Gastrocnemius medialis (tissue), 4 donors: ENCODE measurements at regions not wholly inside any gene's neighbourhood (a gene's known extent, or its start where the extent isn't known, plus 50 kb on each side); places are given as distances from the start of the nearest gene placed in this dataset.

ENCODE experiments used
- ATAC-seq, 2 donors: fragments of 150-250 bp; one replicate each; pipeline ENCODE4 v1.9.1; 2016
- DNase-seq, 2 donors: peaks; one replicate each; pipeline ENCODE4 v3.0.0-alpha.2; 2019
- H3K27ac ChIP-seq, 4 donors: fragments of 200-600 bp; sonication (generic); 1 replicate in 1 of 4; 2 replicates in 3 of 4; pipeline ENCODE4 v1.5.1; 2016 to 2018; ENCODE audit warnings: mild to moderate bottlenecking in 2 of 4, moderate library complexity in 1 of 4
- H3K27me3 ChIP-seq, 3 donors: fragments of 200-600 bp; sonication (generic) in 2 of 3; 1 replicate in 1 of 3; 2 replicates in 2 of 3; pipeline versions ENCODE4 v1.5.1 to v1.6.0; 2016 to 2019; ENCODE audit warnings: mild to moderate bottlenecking in 1 of 3, moderate library complexity in 1 of 3
- H3K36me3 ChIP-seq, 2 donors: fragments of 200-600 bp; sonication (generic) in 1 of 2; one replicate each; pipeline ENCODE4 v1.5.1; 2017 to 2018
- H3K4me1 ChIP-seq, 2 donors: fragments of 200-600 bp; sonication (generic) in 1 of 2; one replicate each; pipeline ENCODE4 v1.5.1; 2016 to 2017; ENCODE audit warnings: mild to moderate bottlenecking in 2 of 2
- H3K4me3 ChIP-seq, 4 donors: fragments of 200-600 bp; sonication (generic) in 3 of 4; 1 replicate in 1 of 4; 2 replicates in 3 of 4; pipeline ENCODE4 v1.5.1; 2016 to 2019; ENCODE audit warnings: mild to moderate bottlenecking in 2 of 4
- H3K9me3 ChIP-seq, 3 donors: fragments of 200-600 bp; sonication (generic) in 2 of 3; 1 replicate in 1 of 3; 2 replicates in 2 of 3; pipeline ENCODE4 v1.5.1; 2016 to 2019
- CTCF ChIP-seq, 5 experiments: fragments of 450-650 bp in 3 of 5; fragments of 200-600 bp in 2 of 5; sonication (generic) in 2 of 5; IDR thresholded peaks in 4 of 5; conservative IDR thresholded peaks in 1 of 5; 1 replicate in 4 of 5; 2 replicates in 1 of 5; pipeline ENCODE4 v1.5.1; 2016 to 2019; ENCODE audit warnings: antibody characterized with exemption in 5 of 5, mild to moderate bottlenecking in 3 of 5, moderate library complexity in 3 of 5
- POLR2A ChIP-seq, 2 donors: fragments of 450-650 bp; IDR thresholded peaks; one replicate each; pipeline ENCODE4 v1.6.1; 2017; ENCODE audit warnings: antibody characterized with exemption in 2 of 2, mild to moderate bottlenecking in 2 of 2, moderate library complexity in 2 of 2
- in situ Hi-C, 4 donors: fragments of 200-750 bp; cut with MboI; loops; one replicate each; pipeline versions ENCODE4 v1.15.0 to v1.8.0; 2017; ENCODE audit warnings: low sequenced_read_pairs in 4 of 4
- intact Hi-C: fragments of 100-400 bp; cut with DNase I; formaldehyde crosslinking; loops from one replicate; pipeline ENCODE4 v1.15.1; 2023; ENCODE audit warnings: low total_unique reads

- TF ChIP-seq POLR2A (IDR thresholded peaks at IDR 0.05) (no peak), CTCF (IDR thresholded peaks at IDR 0.05 in 4 of 5, conservative IDR thresholded peaks at IDR 0.05 in 1 of 5) (no peak)
- Histone ChIP-seq H3K4me3 (no peak overlapping the region), H3K27ac (no peak overlapping the region), H3K4me1 (no peaks in the 10 kb centered on the region), H3K9me3 (no peaks in the 10 kb centered on the region), H3K27me3 (no peaks in the 10 kb centered on the region), H3K36me3 (no peaks in the 10 kb centered on the region)
- no peak for DNase-seq
- in situ Hi-C loops, result no loop called here
- intact Hi-C loops, result no loop called here
- ATAC-seq, result no peak
Observed at GRCh38 chr2:34892256-34892655, 1293.2 kb upstream of the FAM98A start.

GRCh38 chr2:34875091-34875745 lies 1276.1 kb upstream of the FAM98A start:
- DNase-seq, result no peak
- TF ChIP-seq CTCF (IDR thresholded peaks at IDR 0.05 in 4 of 5, conservative IDR thresholded peaks at IDR 0.05 in 1 of 5) (no peak), POLR2A (IDR thresholded peaks at IDR 0.05) (no peak)
- H3K4me3 ChIP-seq, result no peak overlapping the region
- H3K27me3 ChIP-seq, result no peaks in the 10 kb centered on the region
- intact Hi-C loops (no loop called here), in situ Hi-C loops (no loop called here)
- H3K9me3 ChIP-seq, result no peaks in the 10 kb centered on the region
- H3K27ac ChIP-seq, result no peak overlapping the region
- no peaks in the 10 kb centered on the region for H3K4me1 ChIP-seq
- no peaks in the 10 kb centered on the region for H3K36me3 ChIP-seq
- ATAC-seq, result no peak

- in situ Hi-C loops (no loop called here), intact Hi-C loops (no loop called here)
- ATAC-seq (no peak), DNase-seq (no peak)
- H3K27me3 ChIP-seq, result no peaks in the 10 kb centered on the region
- H3K4me1 ChIP-seq, result no peaks in the 10 kb centered on the region
- no peaks in the 10 kb centered on the region for H3K36me3 ChIP-seq
- no peak overlapping the region for H3K4me3 ChIP-seq
- no peak overlapping the region for H3K27ac ChIP-seq
- no peak for TF ChIP-seq POLR2A (IDR thresholded peaks at IDR 0.05)
- TF ChIP-seq CTCF (IDR thresholded peaks at IDR 0.05 in 4 of 5, conservative IDR thresholded peaks at IDR 0.05 in 1 of 5), result no peak
- no peaks in the 10 kb centered on the region for H3K9me3 ChIP-seq
Observed at GRCh38 chr2:34853646-34854045, 1254.5 kb upstream of the FAM98A start.

GRCh38 chr2:34851804-34852203 lies 1252.7 kb upstream of the FAM98A start:
- intact Hi-C loops (no loop called here), in situ Hi-C loops (no loop called here)
- no peaks in the 10 kb centered on the region for H3K27me3 ChIP-seq
- no peaks in the 10 kb centered on the region for H3K36me3 ChIP-seq
- H3K27ac ChIP-seq, result no peak overlapping the region
- no peaks in the 10 kb centered on the region for H3K4me1 ChIP-seq
- ATAC-seq (no peak), DNase-seq (no peak)
- no peak overlapping the region for H3K4me3 ChIP-seq
- no peak for TF ChIP-seq POLR2A (IDR thresholded peaks at IDR 0.05)
- no peak for TF ChIP-seq CTCF (IDR thresholded peaks at IDR 0.05 in 4 of 5, conservative IDR thresholded peaks at IDR 0.05 in 1 of 5)
- H3K9me3 ChIP-seq, result no peaks in the 10 kb centered on the region

- intact Hi-C loops, result no loop called here
- DNase-seq (no peak), ATAC-seq (no peak)
Observed at GRCh38 chr2:34849827-34850226, 1250.7 kb upstream of the FAM98A start.

More at GRCh38 chr2:34849827-34850226, 1250.7 kb upstream of the FAM98A start:
- TF ChIP-seq CTCF (IDR thresholded peaks at IDR 0.05 in 4 of 5, conservative IDR thresholded peaks at IDR 0.05 in 1 of 5) (no peak), POLR2A (IDR thresholded peaks at IDR 0.05) (no peak)
- Histone ChIP-seq H3K27ac (no peak overlapping the region), H3K27me3 (no peaks in the 10 kb centered on the region), H3K36me3 (no peaks in the 10 kb centered on the region), H3K4me1 (no peaks in the 10 kb centered on the region), H3K4me3 (no peak overlapping the region), H3K9me3 (no peaks in the 10 kb centered on the region)
- in situ Hi-C loops, result no loop called here
